ENCODE measurements at regions not wholly inside any gene's neighbourhood (a gene's known extent, or its start where the extent isn't known, plus 50 kb on each side); places are given as distances from the start of the nearest gene placed in this dataset.
"Not testable (repeated sequence)": the region's sequence is repeated elsewhere in the genome, so short reads cannot be mapped to it uniquely, and the experiment has no call there.

DNA sequence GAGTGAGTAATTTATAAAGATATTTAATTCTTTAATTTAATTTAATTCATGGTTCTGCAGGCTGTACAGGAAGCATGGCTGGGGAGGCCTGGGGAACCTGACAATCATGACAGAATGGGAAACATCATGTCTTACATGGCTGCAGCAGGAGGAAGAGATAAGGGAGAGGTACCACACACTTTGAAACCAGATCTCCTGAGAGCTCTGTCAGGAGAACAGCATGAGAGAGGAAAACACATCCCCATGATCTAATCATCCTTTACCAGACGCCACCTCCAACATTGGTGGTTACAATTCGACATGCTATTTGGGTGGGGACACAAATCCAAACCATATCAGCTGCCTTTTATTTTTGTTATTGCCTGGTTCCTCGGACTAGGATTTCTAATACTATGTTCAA, 928.6 kb downstream of the TMEM121 start:
- in situ Hi-C loops (cut with MboI; ENCODE audit: low pct_ligation_motif_present in 1 of 4, low pct_unique_long_range_greater_than_20kb in 1 of 4, low sequenced_read_pairs in 3 of 4), result no loop called here
- Histone ChIP-seq H3K9me3 (no peaks in the 10 kb centered on the region), H3K27ac (no peak overlapping the region), H3K4me3 (no peak overlapping the region), H3K36me3 (no peaks in the 10 kb centered on the region), H3K4me1 (no peaks in the 10 kb centered on the region), H3K27me3 (no peaks in the 10 kb centered on the region)
- intact Hi-C loops (cut with DNase I; ENCODE audit: low total_unique reads), result no loop called here
- no peak for TF ChIP-seq POLR2AphosphoS5 (IDR thresholded peaks at IDR 0.05)
- no peak for TF ChIP-seq EP300 (IDR thresholded peaks at IDR 0.05; ENCODE audit: low read depth)
- TF ChIP-seq, protein P1, sequence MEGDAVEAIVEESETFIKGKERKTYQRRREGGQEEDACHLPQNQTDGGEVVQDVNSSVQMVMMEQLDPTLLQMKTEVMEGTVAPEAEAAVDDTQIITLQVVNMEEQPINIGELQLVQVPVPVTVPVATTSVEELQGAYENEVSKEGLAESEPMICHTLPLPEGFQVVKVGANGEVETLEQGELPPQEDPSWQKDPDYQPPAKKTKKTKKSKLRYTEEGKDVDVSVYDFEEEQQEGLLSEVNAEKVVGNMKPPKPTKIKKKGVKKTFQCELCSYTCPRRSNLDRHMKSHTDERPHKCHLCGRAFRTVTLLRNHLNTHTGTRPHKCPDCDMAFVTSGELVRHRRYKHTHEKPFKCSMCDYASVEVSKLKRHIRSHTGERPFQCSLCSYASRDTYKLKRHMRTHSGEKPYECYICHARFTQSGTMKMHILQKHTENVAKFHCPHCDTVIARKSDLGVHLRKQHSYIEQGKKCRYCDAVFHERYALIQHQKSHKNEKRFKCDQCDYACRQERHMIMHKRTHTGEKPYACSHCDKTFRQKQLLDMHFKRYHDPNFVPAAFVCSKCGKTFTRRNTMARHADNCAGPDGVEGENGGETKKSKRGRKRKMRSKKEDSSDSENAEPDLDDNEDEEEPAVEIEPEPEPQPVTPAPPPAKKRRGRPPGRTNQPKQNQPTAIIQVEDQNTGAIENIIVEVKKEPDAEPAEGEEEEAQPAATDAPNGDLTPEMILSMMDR (IDR thresholded peaks at IDR 0.05), result no peak
- TF ChIP-seq POLR2A (IDR thresholded peaks at IDR 0.05), result no peak
- DNase-seq, result no peak
- WGBS, 2 donors (ENCODE audit: low coverage in 1 of 2), result 36 to 52% methylated on average over 2 to 3 of the region's 3 CpGs

DNA sequence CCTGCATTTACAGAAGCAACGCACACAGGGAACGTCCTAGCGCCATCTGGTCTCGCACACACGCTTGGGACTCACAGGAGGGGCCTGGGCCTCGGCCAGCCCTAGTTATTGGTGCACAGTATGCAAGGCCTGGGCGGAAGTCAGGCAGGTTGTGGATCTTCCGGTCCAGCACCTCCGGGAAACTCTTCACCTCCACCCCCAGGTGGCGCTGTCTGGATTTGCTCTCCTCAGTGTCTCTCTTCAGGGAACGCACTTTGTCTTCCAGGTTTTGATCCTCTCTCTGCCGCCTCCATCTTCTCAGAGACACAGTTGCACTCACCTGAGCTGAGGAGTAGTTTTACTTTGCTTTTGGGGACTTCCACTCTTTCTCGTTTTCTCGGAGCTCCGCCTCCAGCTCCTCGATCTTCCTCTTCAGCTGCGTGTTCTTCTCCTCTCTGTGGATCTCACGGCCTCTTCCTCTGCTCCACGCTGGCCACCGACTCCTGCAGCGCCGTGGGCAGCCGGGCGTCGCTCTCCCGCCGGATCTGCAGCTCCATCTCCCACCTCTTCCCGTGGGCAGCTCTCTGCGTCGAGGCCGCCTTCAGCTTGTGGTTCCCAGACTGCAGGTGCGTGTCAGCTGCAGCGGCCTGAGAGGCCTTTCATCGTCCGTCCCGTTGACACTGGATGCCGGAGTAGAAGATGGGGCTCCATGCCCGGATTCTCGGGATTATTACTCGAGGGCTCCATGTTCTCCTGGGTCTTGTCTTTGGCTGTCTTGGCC, 933.8 kb downstream of the TMEM121 start:
- Histone ChIP-seq H3K4me1 (no peaks in the 10 kb centered on the region), H3K27ac (no peak overlapping the region), H3K27me3 (no peaks in the 10 kb centered on the region), H3K4me3 (no peak overlapping the region), H3K9me3 (no peaks in the 10 kb centered on the region), H3K36me3 (no peaks in the 10 kb centered on the region)
- DNase-seq, result peak; percentile 20
- in situ Hi-C loops (cut with MboI; ENCODE audit: low pct_ligation_motif_present in 1 of 4, low pct_unique_long_range_greater_than_20kb in 1 of 4, low sequenced_read_pairs in 3 of 4) (no loop called here), intact Hi-C loops (cut with DNase I; ENCODE audit: low total_unique reads) (no loop called here)
- TF ChIP-seq POLR2A (IDR thresholded peaks at IDR 0.05), result no peak
- TF ChIP-seq, protein P1 (IDR thresholded peaks at IDR 0.05), result peak in 3 of 5 experiments; percentile 17 to 24 (median 18)
- 86% methylated on average over 21 to 39 of the region's 40 CpGs for WGBS, 2 donors (ENCODE audit: low coverage in 1 of 2)

DNA sequence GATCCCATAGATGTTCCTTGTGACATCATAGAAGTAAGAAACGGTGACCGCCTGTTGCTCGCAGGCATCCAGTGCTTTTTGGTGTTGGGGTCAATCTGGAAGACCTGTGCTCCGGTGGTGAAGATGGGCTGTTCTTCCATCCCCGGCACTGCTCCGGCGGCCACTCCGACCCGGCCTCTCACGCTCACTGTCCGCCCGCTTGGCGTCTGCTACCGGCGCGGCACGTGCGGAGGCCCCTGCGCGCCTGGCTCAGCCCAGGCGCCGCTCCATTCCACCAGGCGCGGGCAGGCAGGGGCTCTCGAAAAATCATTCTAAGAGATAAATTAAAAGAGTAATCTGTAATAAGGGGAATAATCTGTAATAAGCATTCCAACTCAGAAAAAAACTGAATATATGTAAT, 934.5 kb downstream of the TMEM121 start:
- intact Hi-C loops (cut with DNase I; ENCODE audit: low total_unique reads) (no loop called here), in situ Hi-C loops (cut with MboI; ENCODE audit: low pct_ligation_motif_present in 1 of 4, low pct_unique_long_range_greater_than_20kb in 1 of 4, low sequenced_read_pairs in 3 of 4) (no loop called here)
- TF ChIP-seq, protein P1 (IDR thresholded peaks at IDR 0.05), result no peak
- TF ChIP-seq POLR2A (IDR thresholded peaks at IDR 0.05) (no peak), EP300 (IDR thresholded peaks at IDR 0.05; ENCODE audit: low read depth) (no peak), POLR2AphosphoS5 (IDR thresholded peaks at IDR 0.05) (no peak)
- Histone ChIP-seq H3K36me3 (no peaks in the 10 kb centered on the region), H3K4me3 (no peak overlapping the region), H3K27ac (no peak overlapping the region), H3K27me3 (no peaks in the 10 kb centered on the region), H3K4me1 (no peaks in the 10 kb centered on the region), H3K9me3 (no peaks in the 10 kb centered on the region)
- 96% methylated on average over 25 of the region's 25 CpGs; no CpG with 5 or more reads in 1 of the 2 donors for WGBS, 2 donors (ENCODE audit: low coverage in 1 of 2)
- no peak for DNase-seq

DNA sequence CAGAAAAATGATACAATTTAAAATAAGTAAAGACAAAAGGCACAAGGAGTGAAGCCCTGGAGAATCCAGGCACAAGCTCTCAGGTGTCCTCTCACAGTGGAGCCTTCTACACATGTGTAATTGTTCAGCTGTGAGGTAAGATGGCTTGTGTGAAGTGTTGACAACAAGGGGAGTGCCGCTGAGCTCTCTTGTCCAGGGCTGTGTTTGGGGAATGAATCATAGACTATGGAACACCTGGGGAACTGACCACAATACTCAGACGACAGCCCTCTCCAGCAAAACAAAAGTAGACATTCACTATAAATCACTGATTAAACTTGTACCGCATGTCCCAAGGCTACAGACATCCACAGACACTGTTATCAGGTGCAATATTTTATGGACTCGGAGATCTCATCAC, 940.1 kb downstream of the TMEM121 start:
- H3K27me3 ChIP-seq; DNase-seq; in situ Hi-C loops (cut with MboI; ENCODE audit: low pct_ligation_motif_present in 1 of 4, low pct_unique_long_range_greater_than_20kb in 1 of 4, low sequenced_read_pairs in 3 of 4); intact Hi-C loops (cut with DNase I; ENCODE audit: low total_unique reads); H3K36me3 ChIP-seq; H3K4me1 ChIP-seq; H3K9me3 ChIP-seq; H3K4me3 ChIP-seq; H3K27ac ChIP-seq: not testable (repeated sequence)
- 35 to 60% methylated on average over 2 to 4 of the region's 4 CpGs for WGBS, 2 donors (ENCODE audit: low coverage in 1 of 2)

- DNase-seq; in situ Hi-C loops (cut with MboI; ENCODE audit: low pct_ligation_motif_present in 1 of 4, low pct_unique_long_range_greater_than_20kb in 1 of 4, low sequenced_read_pairs in 3 of 4); H3K27ac ChIP-seq; H3K9me3 ChIP-seq; H3K36me3 ChIP-seq; intact Hi-C loops (cut with DNase I; ENCODE audit: low total_unique reads); H3K27me3 ChIP-seq; H3K4me1 ChIP-seq; H3K4me3 ChIP-seq: not testable (repeated sequence)
- WGBS, 2 donors (ENCODE audit: low coverage in 1 of 2), result 59% methylated on average over 4 of the region's 4 CpGs; no CpG with 5 or more reads in 1 of the 2 donors
Observed at GRCh38 chr14:106468869-106469268, 942.5 kb downstream of the TMEM121 start.

DNA sequence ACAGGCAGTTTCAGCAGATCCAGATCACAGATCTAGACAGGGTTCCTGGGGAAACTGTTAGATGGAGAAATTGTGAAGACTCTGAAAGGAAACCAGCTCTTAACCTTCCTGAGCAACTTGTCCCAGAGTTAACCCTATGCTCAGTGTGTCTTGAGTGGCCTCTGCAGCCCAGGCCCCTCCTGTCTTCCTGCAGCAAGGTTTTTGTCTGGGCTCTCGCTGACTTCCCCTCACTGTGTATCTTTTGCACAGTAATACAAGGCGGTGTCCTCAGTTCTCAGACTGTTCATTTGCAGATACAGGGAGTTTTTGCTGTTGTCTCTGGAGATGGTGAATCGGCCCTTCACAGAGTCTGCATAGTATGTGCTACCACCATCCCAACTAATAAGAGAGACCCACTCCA, 943.6 kb downstream of the TMEM121 start:
- in situ Hi-C loops (cut with MboI; ENCODE audit: low pct_ligation_motif_present in 1 of 4, low pct_unique_long_range_greater_than_20kb in 1 of 4, low sequenced_read_pairs in 3 of 4); DNase-seq; H3K36me3 ChIP-seq; H3K4me1 ChIP-seq; H3K9me3 ChIP-seq; H3K27me3 ChIP-seq; intact Hi-C loops (cut with DNase I; ENCODE audit: low total_unique reads); H3K27ac ChIP-seq; H3K4me3 ChIP-seq: not testable (repeated sequence)
- WGBS, 2 donors (ENCODE audit: low coverage in 1 of 2), result 63% methylated on average over 3 of the region's 3 CpGs; no CpG with 5 or more reads in 1 of the 2 donors

- H3K9me3 ChIP-seq; H3K4me1 ChIP-seq; H3K36me3 ChIP-seq; DNase-seq; intact Hi-C loops (cut with DNase I; ENCODE audit: low total_unique reads); H3K27ac ChIP-seq; H3K27me3 ChIP-seq; H3K4me3 ChIP-seq; in situ Hi-C loops (cut with MboI; ENCODE audit: low pct_ligation_motif_present in 1 of 4, low pct_unique_long_range_greater_than_20kb in 1 of 4, low sequenced_read_pairs in 3 of 4): not testable (repeated sequence)
- 70 to 85% methylated on average over 6 of the region's 6 CpGs for WGBS, 2 donors (ENCODE audit: low coverage in 1 of 2)
Observed at GRCh38 chr14:106474261-106475028, 948.1 kb downstream of the TMEM121 start.
